ENCODE measurements at regions not wholly inside any gene's neighbourhood (a gene's known extent, or its start where the extent isn't known, plus 50 kb on each side); places are given as distances from the start of the nearest gene placed in this dataset.
A peak's percentile ranks its signal among the peaks of the same experiment; 100 is the strongest.

DNA sequence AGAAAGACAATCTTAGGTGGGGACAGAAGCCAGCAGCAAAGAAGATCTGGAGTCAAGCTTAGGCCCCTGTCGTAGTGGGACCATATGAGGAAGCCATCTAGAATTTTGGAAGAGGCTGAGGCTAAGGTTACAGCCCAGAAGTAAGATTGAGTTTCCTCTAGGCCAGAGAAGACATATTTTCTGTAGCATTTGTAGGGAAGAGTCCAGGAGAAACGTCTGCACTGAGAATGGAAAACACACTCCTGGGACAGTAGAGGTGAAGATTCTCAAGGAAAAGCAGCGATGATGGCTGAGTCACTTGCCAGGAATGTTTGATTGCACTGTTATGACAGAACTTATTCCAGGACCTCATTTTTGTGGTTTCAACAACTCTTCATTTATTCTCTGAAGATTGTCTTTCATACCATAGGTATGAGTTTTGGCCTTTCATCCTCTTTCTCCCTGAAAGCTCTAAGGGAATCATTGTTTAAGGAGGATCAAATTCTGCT is 107.2 kb downstream of the GTPBP8 start:
- no peak for DNase-seq

DNA sequence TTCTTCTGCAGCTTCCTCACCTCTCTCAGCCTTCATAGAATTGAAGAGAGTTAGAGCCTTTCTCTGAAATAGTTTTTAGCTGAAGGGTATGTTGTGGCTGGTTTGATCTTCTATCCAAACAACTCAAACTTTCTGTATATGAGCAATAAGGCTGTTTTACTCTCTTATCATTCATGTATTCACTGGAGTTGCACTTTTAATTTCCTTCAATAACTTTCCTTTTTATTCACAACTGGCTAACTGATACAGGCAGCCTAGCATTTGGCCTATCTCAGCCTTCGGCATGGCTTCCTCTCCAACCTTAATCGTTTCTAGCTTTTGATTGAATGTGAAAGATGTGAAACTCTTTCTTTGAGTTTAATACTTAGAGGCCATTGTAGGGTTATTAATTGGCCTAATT is 109.3 kb downstream of the GTPBP8 start:
- no peak for DNase-seq

DNA sequence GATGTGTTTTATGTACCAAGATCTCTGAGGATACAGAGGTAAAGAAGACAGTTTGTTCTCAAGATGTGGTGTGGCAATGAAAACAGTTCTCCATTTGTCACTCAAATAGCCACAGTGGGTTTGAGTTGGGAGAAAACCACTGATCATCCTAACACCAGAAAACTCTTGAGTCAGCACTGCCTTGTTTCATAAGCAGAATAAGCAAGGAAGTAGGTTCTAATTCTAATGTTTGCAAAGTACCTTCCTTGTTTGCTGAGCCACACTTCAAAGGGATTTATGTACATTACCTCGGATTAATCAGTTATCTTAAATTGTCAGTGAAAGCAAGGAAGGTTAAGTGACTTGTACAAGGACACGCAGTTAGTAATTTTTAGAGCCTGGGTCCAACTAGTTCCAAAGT is 107.8 kb upstream of the BOC start:
- DNase-seq = no peak

DNA sequence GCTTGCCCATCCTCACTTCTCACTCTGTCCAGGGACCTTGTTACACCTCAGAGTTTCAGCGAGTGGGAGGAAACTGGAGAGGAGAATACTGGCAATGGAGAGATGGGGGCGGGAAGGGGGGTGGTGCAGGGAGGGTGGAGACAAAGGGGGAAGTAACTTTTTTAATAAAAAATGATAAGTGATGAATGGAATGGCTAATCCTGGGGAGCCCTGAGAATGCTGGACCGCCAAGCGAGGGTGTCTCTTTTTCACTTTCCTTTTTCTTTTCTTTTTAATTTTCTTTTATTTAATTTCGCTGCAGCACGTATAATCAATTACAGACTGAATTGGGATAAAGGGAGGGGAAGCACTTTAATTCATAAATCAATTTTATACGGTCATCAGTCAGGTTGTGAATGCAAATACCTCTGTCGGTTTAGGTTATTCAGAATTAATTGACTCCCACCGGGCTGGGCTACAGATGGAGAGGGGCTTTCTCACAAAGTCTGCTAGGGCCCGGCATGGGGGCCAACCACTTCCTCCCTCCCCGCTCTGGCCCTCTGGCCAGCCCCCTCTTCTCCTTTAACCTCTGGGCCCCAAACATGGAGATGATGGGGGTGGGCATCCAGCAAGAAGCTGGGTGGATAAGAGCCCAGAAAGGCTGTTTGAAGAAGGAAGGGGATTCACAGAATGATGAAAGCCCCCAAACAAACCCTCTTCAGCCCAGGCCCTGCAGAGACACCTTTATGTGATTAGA is 106.8 kb upstream of the BOC start:
- no peak for DNase-seq

DNA sequence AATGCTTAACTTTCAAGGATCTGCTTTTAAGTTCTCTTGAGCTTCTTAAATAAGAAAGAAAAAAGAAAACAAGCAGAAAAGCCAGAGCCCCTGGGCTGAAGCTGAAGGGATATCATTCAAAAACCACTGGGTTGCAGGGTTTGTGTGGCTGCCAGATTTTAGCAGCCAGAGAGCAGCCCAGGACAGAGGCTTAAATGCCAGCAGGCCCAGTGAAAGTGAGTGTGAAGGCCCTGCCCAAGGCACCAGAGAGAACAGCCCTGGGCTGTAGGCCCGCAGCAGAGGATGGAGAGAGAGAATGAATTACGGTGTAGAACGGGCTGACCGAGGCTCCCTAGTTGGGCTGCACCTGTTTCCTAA is 106.3 kb upstream of the BOC start:
- DNase-seq = no peak

DNA sequence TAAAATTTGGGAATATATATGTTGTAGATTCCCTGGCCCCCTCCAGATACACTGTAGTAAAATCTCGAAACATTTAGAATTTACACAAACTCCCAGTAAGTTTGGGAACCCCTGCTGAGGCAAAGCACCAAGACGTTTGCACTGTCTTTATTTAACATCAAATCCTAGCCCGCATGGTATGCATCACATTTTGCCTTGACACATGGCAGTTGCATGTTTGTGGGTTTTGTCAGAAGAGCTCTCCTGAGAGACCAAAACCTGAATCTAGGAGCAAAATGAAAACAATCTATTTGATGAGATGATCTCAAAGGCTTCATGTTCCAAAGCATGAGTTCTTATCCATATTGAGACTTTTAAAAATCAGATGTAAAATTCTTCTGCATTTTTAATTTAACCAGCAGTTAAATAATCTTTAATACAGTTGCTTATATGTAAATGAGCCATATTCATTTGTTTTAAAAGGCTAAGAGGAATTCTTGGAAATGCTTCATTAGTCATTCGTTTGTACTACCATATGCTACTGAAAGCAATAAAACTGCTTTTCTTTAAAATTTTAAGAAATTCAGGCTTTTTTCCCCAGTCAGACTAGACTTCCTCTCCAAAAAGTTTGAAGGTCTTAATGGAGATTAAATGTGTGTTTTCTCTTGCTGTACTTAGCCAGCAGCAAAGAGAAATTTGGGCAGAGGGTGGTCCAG is 105.2 kb upstream of the BOC start:
- DNase-seq = no peak

DNA sequence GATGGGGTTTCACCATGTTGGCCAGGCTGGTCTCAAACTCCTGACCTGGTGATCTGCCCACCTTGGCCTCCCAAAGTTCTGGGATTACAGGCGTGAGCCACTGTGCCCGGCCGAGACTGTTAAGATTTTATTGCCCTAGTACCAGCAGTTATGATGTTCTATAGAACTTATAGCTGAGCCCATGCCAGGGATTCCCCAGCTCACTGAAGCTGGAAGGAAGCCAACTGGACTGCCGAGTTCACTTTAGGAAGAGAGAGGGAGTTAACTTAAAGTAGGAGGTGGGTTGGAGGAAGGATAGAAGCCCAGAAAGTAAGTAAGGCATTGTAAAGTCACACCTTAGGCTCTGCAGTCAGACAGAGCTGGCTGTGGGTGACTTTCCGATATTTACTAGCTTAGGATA is 101.1 kb upstream of the BOC start:
- no peak for DNase-seq

DNA sequence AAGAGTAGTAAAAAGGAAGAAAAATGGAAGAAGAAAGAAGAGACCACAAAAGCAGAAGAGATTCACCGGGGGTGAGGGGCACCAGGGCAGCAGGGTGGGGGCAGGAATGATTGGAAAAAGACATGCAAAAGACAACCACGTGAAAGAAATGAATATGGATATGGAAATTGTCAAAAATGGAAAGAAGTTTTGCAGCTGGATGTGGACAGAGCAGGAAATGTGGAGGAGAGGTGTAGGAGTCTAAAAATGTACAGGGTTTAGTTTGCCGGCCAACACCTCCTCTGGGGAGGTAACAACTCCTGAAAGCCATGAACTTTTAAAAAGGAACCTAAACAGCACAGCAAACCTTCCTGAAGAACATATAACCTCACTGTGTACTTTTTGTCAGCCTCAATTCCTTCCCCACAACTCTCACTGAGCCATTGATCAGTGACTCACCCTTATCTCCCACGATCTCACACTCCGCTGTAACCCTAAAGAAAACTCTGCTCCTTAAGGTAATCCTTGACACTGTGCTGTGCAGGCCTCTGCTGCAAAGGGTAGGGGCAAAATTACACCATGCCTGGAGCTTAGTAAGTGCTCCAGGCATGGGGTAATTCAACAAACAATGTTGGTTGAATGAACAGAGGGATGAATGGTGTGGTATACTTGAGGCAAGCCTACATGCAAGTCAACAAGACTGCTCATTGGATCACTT is 100.2 kb upstream of the BOC start:
- DNase-seq = peak; percentile 41

DNA sequence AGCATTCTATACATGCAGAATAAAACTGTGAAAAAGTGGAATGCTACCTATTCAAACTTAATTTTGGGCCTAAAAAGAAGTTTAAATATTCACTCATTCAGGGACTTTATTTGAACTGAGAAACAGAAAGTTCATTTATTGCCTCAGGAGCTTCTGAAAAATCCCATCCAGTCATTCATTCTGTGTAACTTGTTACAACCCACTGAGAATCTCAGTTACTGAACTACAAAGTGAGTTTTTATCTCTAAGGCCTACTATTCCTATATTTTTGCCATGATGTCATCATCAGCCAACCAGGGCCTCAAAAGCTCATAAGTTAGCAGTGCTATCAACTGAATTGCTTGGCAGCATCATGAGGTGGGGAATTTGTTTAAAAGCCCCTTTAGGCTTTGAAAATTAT is 98.0 kb upstream of the BOC start:
- no peak for DNase-seq

DNA sequence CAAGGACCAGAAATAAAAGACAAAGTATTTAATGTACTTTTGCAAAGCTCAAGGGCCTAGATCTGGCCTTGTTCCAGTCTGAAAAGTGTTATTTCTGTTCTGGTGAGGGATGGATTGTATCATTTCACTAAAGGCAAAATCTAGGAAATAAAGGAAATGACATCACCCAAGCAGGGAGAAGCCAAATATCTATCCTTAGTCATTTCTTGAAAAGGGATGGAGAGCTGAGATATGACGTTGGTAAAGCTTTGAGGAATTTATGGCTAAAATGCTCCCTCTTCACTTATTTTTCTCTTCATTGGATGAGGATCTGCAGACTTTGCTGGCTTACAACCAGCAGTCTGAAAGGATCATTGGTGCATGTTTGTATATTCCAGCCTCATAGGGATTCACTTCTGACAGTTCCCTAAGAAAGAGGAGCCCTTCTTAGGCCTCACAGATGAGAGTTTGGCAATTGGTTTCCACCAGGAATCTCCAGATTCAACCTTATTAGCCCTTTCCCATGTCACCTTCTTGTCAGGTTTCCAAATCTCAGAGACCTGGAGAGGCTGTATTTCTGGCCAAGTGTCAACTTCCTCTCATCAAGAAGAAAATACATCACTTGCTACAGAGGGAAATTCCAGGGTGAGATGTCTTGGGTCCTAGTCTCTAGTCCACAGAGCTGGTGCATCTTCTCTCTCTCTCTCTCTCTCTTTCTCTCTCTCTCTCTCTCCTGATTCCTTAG is 93.7 kb upstream of the BOC start:
- no peak for DNase-seq

DNA sequence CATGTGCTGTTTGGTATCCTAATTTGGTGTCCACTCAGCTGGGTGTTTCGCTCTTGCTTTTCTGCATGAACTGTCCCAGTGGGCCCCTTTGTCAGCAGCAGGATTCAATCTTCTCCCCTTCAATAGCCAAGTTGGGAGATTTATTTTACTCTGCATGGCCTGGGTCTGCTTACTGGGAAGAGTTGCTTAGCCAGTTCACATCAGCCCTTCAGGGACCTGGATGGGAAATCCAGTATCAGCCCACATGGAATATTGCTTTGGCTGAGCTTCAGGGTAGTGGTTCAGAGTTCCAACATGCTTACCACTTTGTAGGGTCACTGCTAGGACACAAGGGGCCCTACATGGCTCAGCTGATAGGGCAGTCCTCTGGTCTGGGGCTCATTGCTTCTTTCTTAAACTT is 93.0 kb upstream of the BOC start:
- no peak for DNase-seq

DNA sequence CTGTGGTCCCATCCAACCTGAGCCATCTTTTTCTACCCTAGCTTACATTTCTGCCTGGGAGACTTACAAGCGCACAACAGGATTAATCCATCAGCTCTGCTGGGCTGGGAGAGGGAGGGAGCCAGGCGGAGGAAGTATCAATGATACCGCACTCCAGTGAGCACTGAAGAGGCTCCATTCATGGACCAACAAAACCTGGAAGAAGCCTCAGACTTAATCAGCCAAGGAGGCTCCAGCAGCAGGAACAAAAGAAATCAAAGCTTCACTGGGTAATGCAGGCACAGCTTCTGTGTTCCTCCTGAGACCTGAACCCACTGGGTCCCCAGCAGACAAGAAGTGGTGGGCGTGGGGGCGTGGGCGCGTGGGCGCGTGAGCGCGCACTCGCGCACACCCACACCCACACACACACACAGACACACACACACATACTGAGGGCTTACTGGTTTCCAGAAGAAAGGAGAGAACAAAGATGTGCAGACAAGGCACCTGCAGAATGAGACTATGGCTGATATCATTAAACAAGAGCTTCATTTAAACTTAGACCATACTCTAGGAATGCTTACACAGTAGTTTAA is 87.0 kb upstream of the BOC start:
- no peak for DNase-seq

DNA sequence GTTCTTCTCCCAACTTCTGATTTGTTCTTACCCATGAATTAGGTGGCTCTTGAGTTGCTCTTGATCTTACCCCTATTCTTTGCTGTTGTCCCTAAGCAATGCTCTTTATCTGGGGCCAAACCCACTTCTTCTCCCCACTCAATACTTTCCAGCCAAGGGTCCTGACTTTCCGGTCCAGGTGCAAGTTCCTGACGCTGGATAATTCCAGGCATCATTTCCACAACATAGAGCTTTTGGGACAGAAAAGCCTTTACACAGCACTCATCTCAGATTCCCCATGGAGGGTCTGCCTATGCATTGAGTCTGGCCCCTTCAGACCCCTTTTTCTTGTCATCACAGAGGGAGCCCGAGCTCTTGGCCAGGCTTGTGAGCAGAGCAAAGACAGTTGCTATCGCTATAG is 85.4 kb upstream of the BOC start:
- DNase-seq = no peak

DNA sequence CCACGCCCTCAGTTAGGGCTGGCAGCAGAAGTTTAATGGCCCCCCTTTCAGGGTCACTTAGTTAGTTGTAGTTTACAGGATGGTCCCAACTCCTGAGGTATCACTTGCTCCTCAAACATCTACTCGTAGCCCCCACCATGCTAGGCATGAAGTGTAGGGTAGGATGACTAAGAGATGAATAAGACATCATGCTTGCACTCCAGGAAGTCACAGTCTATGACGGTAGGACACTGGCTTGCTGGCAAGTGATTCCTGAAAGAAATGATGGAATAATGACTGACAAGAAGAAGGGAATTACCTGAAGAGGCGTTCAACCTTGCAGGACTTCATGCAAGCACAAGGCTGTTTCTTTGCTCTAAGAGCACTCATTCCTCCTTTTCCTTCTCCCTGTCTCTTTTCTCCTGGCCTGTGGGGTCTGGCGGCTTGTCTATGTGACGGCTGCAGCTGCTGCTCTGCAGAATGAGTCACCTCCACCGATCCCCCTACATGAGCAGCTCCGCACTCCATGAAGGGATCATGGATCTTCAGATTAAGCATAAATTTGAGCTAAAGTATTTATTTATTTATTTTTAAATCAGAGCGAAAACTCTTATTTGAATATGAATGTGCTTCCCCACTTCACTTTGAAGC is 82.9 kb upstream of the BOC start:
- no peak for DNase-seq

DNA sequence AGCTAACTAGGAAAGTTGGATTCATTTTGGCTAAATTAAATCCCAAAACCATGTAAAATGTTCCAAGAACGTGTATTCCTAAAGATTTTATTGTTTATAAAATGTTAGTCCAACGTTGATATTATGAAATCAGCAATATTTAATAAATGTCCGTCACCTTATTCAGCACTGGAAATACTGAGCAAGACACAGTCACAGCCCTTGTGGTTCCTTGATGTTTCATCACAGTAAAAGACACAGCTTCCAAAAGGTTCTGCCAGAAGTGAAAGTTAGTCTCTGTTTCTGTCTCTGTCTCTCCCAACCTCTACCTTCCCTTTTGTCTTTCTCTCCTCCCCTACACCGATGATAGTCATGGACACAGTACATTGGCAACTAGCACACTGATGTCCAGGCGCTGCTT is 82.2 kb upstream of the BOC start:
- DNase-seq = no peak

DNA sequence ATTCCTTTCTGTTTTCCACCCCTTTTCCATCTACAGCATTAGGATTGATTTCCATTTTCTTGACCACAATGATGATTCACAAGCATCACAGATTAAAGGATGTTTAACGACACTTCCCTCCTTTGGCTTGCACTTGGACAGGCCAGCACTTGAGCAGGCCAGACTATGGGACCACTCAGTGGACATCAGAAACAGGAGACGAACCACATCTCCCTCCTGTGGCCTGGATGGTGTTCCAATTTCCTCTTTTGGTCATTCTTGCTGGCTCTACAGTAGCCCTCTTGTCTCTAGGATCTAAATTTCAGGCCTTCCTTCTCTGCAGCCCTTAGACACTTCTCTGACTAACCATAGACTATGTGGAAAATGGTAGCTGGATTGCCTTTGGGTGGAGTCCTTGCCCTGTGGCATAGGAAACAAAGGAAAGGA is 78.8 kb upstream of the BOC start:
- no peak for DNase-seq

DNA sequence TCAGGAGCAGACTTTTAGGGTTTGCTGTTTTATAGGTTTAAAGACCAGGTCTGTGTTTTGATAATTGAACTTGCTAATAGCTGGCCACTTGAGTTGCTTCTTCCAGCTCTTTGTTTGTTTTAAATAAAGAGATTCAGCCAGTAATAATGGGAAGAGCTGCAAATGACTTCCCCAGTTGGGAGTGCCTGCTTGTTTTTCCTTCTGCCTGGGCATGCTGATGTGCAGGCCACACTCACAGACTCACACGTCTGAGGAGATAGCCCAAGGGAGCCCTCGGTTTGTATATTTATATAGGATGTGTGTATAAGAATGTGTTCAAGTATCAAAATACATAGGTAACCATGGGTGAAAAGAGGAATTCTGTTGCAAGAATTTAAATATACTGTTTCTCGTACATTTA is 78.2 kb upstream of the BOC start:
- DNase-seq = no peak

DNA sequence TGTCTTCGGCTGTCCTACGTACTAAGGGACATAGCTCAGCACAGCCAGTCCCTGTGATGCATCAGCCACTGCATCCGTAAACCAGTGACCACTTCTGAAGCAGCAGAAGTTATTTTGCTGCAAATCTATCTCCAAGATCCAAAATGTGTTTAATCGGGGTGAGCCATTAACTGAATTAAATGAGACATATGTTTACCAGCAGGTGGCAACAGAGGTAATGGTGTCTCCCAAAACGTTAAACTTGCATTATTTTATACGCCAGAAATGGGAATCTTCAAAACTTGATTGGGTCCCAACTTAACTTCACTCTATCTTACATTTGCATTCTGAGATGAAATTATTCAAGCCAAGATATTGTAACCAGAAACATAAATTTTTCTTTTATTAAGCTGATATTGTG is 75.3 kb upstream of the BOC start:
- peak; percentile 6 for DNase-seq

DNA sequence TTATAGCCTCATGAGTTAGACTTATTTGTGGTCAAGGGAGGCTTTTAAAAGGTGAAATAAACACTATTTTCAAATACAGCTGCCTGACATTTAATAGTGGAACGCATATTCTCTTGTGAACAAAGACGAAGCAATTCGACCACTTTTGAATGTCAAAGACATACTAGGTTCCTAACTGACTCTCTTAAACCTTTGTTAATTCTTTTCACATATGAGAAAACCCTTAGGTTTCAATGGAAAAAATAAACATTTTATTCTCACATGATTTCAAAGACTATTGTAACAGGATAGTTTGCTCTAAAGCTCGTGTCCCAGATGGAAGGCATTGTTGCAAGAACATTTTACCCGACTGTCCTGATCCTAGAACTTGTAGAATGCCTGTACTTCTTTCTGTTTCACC is 74.8 kb upstream of the BOC start:
- no peak for DNase-seq

DNA sequence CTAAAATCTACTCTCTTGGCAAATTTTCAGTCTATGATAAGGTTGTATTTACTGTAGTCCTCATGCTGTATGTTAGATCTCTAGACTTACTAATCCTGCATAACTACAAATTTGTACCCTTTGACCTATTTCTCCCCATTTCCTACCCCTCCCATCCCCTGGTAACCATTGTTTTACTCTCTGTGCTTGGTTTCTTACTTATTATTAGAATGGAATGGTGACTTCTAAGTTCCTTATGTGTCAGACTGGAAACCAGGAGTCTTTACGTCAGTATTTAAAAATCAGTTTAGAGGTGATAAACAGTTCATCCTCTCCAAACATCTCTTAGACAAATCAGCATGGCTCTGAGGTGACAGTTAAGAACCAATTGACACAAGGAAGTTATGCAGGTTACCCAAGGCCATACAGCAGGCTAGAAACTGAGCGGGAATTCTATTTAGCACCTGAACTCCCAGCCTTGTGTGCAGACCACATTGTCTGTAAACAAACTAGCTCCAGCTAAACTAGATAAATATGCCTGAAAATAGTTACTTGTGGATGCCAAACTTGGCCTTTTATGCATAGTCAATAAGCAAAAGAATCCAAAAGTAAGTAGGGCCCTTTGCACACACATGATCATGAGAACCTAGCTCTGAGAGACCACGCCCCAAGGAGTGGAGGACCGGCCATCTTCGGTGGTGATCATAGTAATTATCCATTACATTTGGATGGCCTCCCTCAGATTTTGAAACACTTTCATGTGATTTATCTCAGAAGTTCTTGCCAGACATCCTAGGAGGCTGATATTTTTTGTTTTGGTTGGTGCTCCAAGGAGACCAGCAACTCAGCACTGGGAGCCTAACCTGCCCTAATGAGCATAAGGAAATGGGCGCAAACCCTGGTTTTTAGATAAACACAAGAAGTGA is 72.3 kb upstream of the BOC start:
- no peak for DNase-seq

DNA sequence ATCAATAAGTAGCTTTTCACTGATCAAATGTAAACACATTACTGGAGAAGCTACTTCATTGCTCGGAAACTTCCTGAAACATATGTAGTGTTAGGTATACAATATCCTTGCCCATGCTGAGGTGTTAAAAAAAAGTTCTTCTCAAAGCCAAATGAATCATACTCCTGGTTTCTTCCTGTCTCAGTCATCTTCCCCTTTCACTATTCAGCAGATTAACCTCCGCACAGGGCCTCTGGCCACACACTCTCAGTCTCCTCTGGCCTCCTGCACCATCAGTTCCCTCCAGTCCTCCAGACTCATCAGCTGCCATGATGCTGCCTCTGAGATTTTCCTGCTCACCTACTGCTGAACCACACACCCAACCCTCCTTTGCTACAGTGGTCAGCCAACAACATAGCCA is 70.5 kb upstream of the BOC start:
- DNase-seq = peak; percentile 33

DNA sequence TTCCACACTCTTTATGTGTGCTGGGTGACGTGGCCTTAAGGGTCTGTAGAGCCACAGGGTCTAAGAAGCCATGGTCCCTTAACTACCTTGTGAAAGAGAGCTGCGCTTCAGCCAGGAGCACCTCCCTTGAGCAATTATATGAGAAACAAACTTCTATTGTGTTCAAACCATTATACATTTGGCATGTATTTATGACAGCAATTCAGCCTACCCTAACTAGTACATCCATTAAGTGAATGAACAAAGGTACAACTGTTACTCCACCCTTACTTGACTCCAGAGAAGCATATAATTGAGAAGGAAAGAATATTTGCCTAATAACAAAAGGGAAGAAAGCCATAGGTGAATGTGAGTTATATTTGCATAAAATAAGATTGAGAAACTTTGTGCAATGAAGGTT is 69.8 kb upstream of the BOC start:
- DNase-seq = no peak
